ENCODE measurements at regions not wholly inside any gene's neighbourhood (a gene's known extent, or its start where the extent isn't known, plus 50 kb on each side); places are given as distances from the start of the nearest gene placed in this dataset.

- no peak for TF ChIP-seq CTCF (IDR thresholded peaks at IDR 0.05; ENCODE audit: insufficient read depth in 1 of 2, low read depth in 1 of 2, low read length in 1 of 2, severe bottlenecking in 1 of 2, unreplicated experiment in 1 of 2)
- Histone ChIP-seq H3K4me3 (ENCODE audit: low read depth, low read length) (no peak overlapping the region), H3K4me1 (peaks cover 11% of the 10 kb centered on the region), H3K9me3 (no peaks in the 10 kb centered on the region), H3K27me3 (replicated peaks; ENCODE audit: control insufficient read depth, insufficient read depth, low read length) (no peaks in the 10 kb centered on the region), H3K36me3 (ENCODE audit: control insufficient read depth, insufficient read depth, low read length) (no peaks in the 10 kb centered on the region)
- no peak overlapping the region for H3K27ac Mint-ChIP-seq (ENCODE audit: unreplicated experiment)
- no peaks in the 10 kb centered on the region for H3K36me3 Mint-ChIP-seq (ENCODE audit: insufficient read depth, unreplicated experiment)
- no peak overlapping the region for H3K4me3 Mint-ChIP-seq (ENCODE audit: unreplicated experiment)
- ChIA-PET POLR2A (no interaction called here), CTCF (no interaction called here)
- intact Hi-C loops (cut with micrococcal nuclease; ENCODE audit: unreplicated experiment) = no loop called here
- no TSS peak for BruUV-seq (replicated peaks)
- H3K9me3 Mint-ChIP-seq (ENCODE audit: unreplicated experiment) = no peaks in the 10 kb centered on the region
- no peaks in the 10 kb centered on the region for H3K27me3 Mint-ChIP-seq (ENCODE audit: insufficient read depth, unreplicated experiment)
- no peak for DNase-seq
- peaks cover 8% of the 10 kb centered on the region for H3K4me1 Mint-ChIP-seq (ENCODE audit: low read depth, unreplicated experiment)
Observed at GRCh38 chr6:11637266-11637665, 99.7 kb downstream of the TMEM170B start.

- Mint-ChIP-seq H3K27me3 (ENCODE audit: insufficient read depth, unreplicated experiment) (no peaks in the 10 kb centered on the region), H3K4me1 (ENCODE audit: low read depth, unreplicated experiment) (peaks cover 8% of the 10 kb centered on the region), H3K27ac (ENCODE audit: unreplicated experiment) (no peak overlapping the region), H3K4me3 (ENCODE audit: unreplicated experiment) (no peak overlapping the region), H3K9me3 (ENCODE audit: unreplicated experiment) (no peaks in the 10 kb centered on the region), H3K36me3 (ENCODE audit: insufficient read depth, unreplicated experiment) (no peaks in the 10 kb centered on the region)
- POLR2A ChIA-PET = no interaction called here
- no peak for DNase-seq
- H3K36me3 ChIP-seq (ENCODE audit: control insufficient read depth, insufficient read depth, low read length) = no peaks in the 10 kb centered on the region
- CTCF ChIA-PET = interaction anchor here (0.7 kb wide), 1 partner anchor 26 kb away, joined by 6 read pairs; no protein-coding TSS in a partner anchor
- H3K4me3 ChIP-seq (ENCODE audit: low read depth, low read length) = no peak overlapping the region
- no TSS peak for BruUV-seq (replicated peaks)
- no peak for TF ChIP-seq CTCF (IDR thresholded peaks at IDR 0.05; ENCODE audit: insufficient read depth in 1 of 2, low read depth in 1 of 2, low read length in 1 of 2, severe bottlenecking in 1 of 2, unreplicated experiment in 1 of 2)
- H3K27me3 ChIP-seq (replicated peaks; ENCODE audit: control insufficient read depth, insufficient read depth, low read length) = no peaks in the 10 kb centered on the region
- intact Hi-C loops (cut with micrococcal nuclease; ENCODE audit: unreplicated experiment) = no loop called here
- H3K9me3 ChIP-seq = no peaks in the 10 kb centered on the region
- H3K4me1 ChIP-seq = no peaks in the 10 kb centered on the region
Observed at GRCh38 chr6:11639376-11640235, 102.1 kb downstream of the TMEM170B start.

- Histone ChIP-seq H3K4me1 (no peaks in the 10 kb centered on the region), H3K36me3 (ENCODE audit: control insufficient read depth, insufficient read depth, low read length) (no peaks in the 10 kb centered on the region), H3K27me3 (replicated peaks; ENCODE audit: control insufficient read depth, insufficient read depth, low read length) (no peaks in the 10 kb centered on the region), H3K9me3 (no peaks in the 10 kb centered on the region), H3K4me3 (ENCODE audit: low read depth, low read length) (no peak overlapping the region)
- ChIA-PET CTCF (no interaction called here), POLR2A (no interaction called here)
- Mint-ChIP-seq H3K36me3 (ENCODE audit: insufficient read depth, unreplicated experiment) (no peaks in the 10 kb centered on the region), H3K9me3 (ENCODE audit: unreplicated experiment) (no peaks in the 10 kb centered on the region), H3K27me3 (ENCODE audit: insufficient read depth, unreplicated experiment) (no peaks in the 10 kb centered on the region), H3K4me3 (ENCODE audit: unreplicated experiment) (no peak overlapping the region), H3K4me1 (ENCODE audit: low read depth, unreplicated experiment) (peaks cover 8% of the 10 kb centered on the region), H3K27ac (ENCODE audit: unreplicated experiment) (no peak overlapping the region)
- no peak for TF ChIP-seq CTCF (IDR thresholded peaks at IDR 0.05; ENCODE audit: insufficient read depth in 1 of 2, low read depth in 1 of 2, low read length in 1 of 2, severe bottlenecking in 1 of 2, unreplicated experiment in 1 of 2)
- no peak for DNase-seq
- BruUV-seq (replicated peaks) = no TSS peak
- intact Hi-C loops (cut with micrococcal nuclease; ENCODE audit: unreplicated experiment) = no loop called here
Observed at GRCh38 chr6:11640486-11640885, 102.9 kb downstream of the TMEM170B start.
